ENCODE measurements at regions not wholly inside any gene's neighbourhood (a gene's known extent, or its start where the extent isn't known, plus 50 kb on each side); places are given as distances from the start of the nearest gene placed in this dataset.

DNA sequence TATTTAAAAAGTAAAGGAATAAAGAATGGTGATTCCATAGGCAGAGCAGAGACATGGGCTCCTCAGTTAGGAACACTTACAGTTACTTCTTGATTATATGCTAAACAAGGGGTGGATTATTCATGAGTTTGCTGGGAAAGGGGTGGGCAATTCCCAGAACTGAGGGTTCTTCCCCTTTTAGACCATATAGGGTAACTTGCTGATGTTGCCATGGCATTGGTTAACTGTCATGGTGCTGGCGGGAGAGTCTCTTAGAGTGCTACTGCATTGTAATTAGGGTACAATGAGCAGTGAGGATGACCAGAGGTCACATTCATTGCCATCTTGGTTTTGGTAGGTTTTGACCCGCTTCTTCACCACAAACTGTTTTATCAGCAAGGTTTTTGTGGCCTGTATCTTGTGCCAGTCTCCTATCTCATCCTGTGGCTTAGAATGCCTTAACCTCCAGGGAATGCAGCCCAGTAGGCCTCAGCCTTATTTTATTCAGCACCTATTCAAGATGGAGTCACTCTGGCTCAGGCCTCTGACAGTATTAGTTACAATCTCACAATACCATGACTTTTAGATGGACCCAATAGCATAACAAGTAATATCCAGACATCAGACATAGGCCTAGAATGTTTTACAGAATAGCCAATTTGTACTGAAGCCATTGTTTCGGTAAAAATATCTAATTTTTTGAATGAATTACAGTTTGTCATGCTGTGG is 106.8 kb downstream of the ZBTB18 start:
- no peaks in the 10 kb centered on the region for H3K9me3 ChIP-seq
- no peak for ATAC-seq
- no peak overlapping the region for H3K4me3 ChIP-seq
- no peaks in the 10 kb centered on the region for H3K27me3 ChIP-seq
- H3K4me1 ChIP-seq: peaks cover 0 to 10% (median 0%) of the 10 kb centered on the region in 3 donors
- 94 to 100% methylated on average over 2 of the region's 3 CpGs for WGBS, 2 donors (ENCODE audit: low coverage in 1 of 2)
- H3K27ac ChIP-seq: no peak overlapping the region
- no peaks in the 10 kb centered on the region for H3K36me3 ChIP-seq
- TF ChIP-seq EP300 (IDR thresholded peaks at IDR 0.05) (no peak), POLR2AphosphoS5 (IDR thresholded peaks at IDR 0.05) (no peak), POLR2A (IDR thresholded peaks at IDR 0.05) (no peak)
- TF ChIP-seq, protein P1, sequence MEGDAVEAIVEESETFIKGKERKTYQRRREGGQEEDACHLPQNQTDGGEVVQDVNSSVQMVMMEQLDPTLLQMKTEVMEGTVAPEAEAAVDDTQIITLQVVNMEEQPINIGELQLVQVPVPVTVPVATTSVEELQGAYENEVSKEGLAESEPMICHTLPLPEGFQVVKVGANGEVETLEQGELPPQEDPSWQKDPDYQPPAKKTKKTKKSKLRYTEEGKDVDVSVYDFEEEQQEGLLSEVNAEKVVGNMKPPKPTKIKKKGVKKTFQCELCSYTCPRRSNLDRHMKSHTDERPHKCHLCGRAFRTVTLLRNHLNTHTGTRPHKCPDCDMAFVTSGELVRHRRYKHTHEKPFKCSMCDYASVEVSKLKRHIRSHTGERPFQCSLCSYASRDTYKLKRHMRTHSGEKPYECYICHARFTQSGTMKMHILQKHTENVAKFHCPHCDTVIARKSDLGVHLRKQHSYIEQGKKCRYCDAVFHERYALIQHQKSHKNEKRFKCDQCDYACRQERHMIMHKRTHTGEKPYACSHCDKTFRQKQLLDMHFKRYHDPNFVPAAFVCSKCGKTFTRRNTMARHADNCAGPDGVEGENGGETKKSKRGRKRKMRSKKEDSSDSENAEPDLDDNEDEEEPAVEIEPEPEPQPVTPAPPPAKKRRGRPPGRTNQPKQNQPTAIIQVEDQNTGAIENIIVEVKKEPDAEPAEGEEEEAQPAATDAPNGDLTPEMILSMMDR (IDR thresholded peaks at IDR 0.05): no peak

DNA sequence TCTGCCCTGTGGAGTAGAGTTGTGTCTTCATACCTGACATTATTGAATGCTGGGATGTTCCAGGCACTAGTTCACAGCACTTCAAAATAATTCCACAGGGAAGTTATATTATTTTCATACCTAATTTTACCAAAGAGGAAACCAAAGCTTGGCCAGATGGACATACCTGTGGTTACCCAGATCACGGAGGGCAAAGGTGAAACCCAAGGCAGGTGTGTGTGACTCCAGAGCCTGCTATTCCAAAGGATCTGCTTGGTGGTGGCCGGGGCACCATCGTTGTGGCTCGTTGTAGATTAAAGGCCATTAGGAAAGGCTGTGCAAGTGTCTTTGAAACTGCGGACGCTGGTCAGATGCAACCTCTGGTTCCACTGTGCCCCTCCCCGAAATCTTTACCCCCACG is 108.6 kb downstream of the ZBTB18 start:
- Histone ChIP-seq H3K4me1 (peaks cover 2 to 13% (median 4%) of the 10 kb centered on the region in 3 donors), H3K4me3 (no peak overlapping the region), H3K9me3 (no peaks in the 10 kb centered on the region), H3K27me3 (no peaks in the 10 kb centered on the region), H3K36me3 (no peaks in the 10 kb centered on the region), H3K27ac (no peak overlapping the region)
- 75 to 81% methylated on average over 7 of the region's 8 CpGs for WGBS, 2 donors (ENCODE audit: low coverage in 1 of 2)
- TF ChIP-seq, protein P1 (IDR thresholded peaks at IDR 0.05): no peak
- TF ChIP-seq POLR2AphosphoS5 (IDR thresholded peaks at IDR 0.05) (no peak), EP300 (IDR thresholded peaks at IDR 0.05) (no peak), POLR2A (IDR thresholded peaks at IDR 0.05) (no peak)
- ATAC-seq: no peak

DNA sequence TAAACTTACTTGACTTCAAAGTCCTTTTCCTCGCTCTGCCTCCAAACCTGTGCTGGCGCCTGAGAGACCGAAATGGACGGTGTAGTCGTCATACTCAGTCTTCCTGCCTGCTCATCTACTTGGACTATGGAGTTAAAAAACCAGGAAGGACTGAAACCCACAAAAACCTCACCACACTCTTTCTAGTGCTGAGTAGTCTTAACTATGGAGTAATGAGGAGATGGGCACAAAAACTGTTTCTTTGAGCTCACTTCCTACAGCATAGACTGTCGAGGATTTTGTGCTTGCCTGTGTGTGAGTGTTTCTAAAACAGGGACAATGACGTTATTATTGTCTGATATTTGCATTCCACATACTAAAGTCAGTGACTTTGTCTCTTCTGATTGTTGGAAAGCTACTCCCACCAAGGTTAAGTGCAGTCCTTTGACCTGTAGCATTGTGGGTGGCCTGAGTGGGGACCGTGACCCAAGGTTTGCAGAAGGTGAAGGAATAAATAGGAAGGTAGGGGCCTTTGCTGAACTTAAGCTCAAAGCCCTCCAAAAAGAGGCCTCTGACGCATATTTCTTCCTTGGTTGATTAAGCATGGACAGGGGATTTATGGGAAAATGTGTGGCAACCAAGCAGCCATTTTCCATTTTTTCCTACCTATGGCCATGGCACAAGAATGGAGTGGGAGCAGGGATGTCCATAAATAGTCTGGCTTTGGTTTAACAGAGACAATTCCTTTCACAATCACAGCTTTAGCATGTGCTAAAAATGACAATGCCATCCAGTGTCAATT is 109.6 kb downstream of the ZBTB18 start:
- TF ChIP-seq, protein P1 (IDR thresholded peaks at IDR 0.05): no peak
- TF ChIP-seq POLR2A (IDR thresholded peaks at IDR 0.05) (no peak), POLR2AphosphoS5 (IDR thresholded peaks at IDR 0.05) (no peak), EP300 (IDR thresholded peaks at IDR 0.05) (no peak)
- peaks cover 2 to 8% (median 4%) of the 10 kb centered on the region in 3 donors for H3K4me1 ChIP-seq
- WGBS, 2 donors (ENCODE audit: low coverage in 1 of 2): 85 to 86% methylated on average over 8 to 9 of the region's 9 CpGs

DNA sequence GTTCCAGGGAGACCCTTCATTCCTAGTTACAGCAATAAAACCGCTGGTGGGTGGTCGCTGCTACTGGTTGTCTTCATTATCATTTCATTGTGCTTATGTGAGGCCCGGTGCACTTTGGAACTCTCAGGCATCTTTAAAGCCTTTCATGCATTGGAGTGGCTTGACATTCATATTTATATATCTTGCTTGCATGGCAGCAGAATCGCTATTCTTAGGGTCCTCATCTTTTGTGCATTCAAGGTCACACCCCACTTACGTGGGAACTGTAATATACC is 110.1 kb downstream of the ZBTB18 start:
- H3K4me3 ChIP-seq: no peak overlapping the region
- 52 to 73% methylated on average over 2 to 3 of the region's 5 CpGs for WGBS, 2 donors (ENCODE audit: low coverage in 1 of 2)
- no peak for ATAC-seq
- H3K27me3 ChIP-seq: no peaks in the 10 kb centered on the region
- H3K4me1 ChIP-seq: peaks cover 2 to 8% (median 4%) of the 10 kb centered on the region in 3 donors
- H3K27ac ChIP-seq: no peak overlapping the region
- no peaks in the 10 kb centered on the region for H3K36me3 ChIP-seq
- TF ChIP-seq POLR2A (IDR thresholded peaks at IDR 0.05): no peak
- TF ChIP-seq POLR2AphosphoS5 (IDR thresholded peaks at IDR 0.05): no peak
- TF ChIP-seq EP300 (IDR thresholded peaks at IDR 0.05): no peak
- TF ChIP-seq, protein P1 (IDR thresholded peaks at IDR 0.05): no peak
- no peaks in the 10 kb centered on the region for H3K9me3 ChIP-seq

More for the DNA sequence above, 109.6 kb downstream of the ZBTB18 start:
- no peaks in the 10 kb centered on the region for H3K9me3 ChIP-seq
- no peaks in the 10 kb centered on the region for H3K36me3 ChIP-seq
- no peak overlapping the region for H3K27ac ChIP-seq
- H3K27me3 ChIP-seq: no peaks in the 10 kb centered on the region
- H3K4me3 ChIP-seq: no peak overlapping the region
- ATAC-seq: no peak
